IMR-90 (cell line): ENCODE measurements at regions not wholly inside any gene's neighbourhood (a gene's known extent, or its start where the extent isn't known, plus 50 kb on each side); places are given as distances from the start of the nearest gene placed in this dataset.

Source experiments
- ATAC-seq: fragments of 200-7000 bp; cut with Tn5 transposase; 2 replicates; pipeline ENCODE4 v1.9.1; 2020; ENCODE audit warnings: low read depth, mild to moderate bottlenecking, moderate library complexity
- BruUV-seq: library from RNA; stranded (reverse); fragments of 400-500 nt; replicated peaks from 2 replicates; lab custom pipeline; 2021; lab: Mats Ljungman, UMichigan
- CTCF ChIA-PET: fragments of 300-600 bp; formaldehyde crosslinking; extraction: SDS; loops from one replicate; lab custom pipeline; 2021; ENCODE audit warnings: antibody characterized with exemption; lab: Yijun Ruan, JAX
- POLR2A ChIA-PET: fragments of 300-600 bp; sonication (Branson Sonifier 250); formaldehyde crosslinking; loops from one replicate; lab custom pipeline; 2022; ENCODE audit warnings: antibody characterized with exemption; ENCODE audit not compliant: unreplicated experiment; lab: Charles Lee
- DNase-seq: peaks from one replicate; pipeline ENCODE4 v3.0.0; 2013
- H2AFZ ChIP-seq: replicated peaks from 2 replicates; pipeline ENCODE3; 2013; ENCODE audit warnings: low read length, mild to moderate bottlenecking; ENCODE audit not compliant: poor library complexity
- H2AK5ac ChIP-seq: 2 replicates; pipeline ENCODE4 v1.6.1; 2013; ENCODE audit warnings: low read depth, low read length, inconsistent platforms
- H2AK9ac ChIP-seq: replicated peaks from 2 replicates; pipeline ENCODE3; 2013; ENCODE audit warnings: mild to moderate bottlenecking, low read depth, low read length, moderate library complexity; ENCODE audit not compliant: poor library complexity
- H2BK120ac ChIP-seq: 2 replicates; pipeline ENCODE4 v1.6.1; 2013; ENCODE audit warnings: low read depth, low read length, inconsistent platforms
- H2BK15ac ChIP-seq: 3 replicates; pipeline ENCODE4 v1.6.1; 2013; ENCODE audit warnings: low read depth, low read length, inconsistent platforms
- H2BK20ac ChIP-seq: 2 replicates; pipeline ENCODE4 v1.6.1; 2013; ENCODE audit warnings: low read depth, mild to moderate bottlenecking, inconsistent platforms, low read length, moderate library complexity
- H2BK5ac ChIP-seq: 2 replicates; pipeline ENCODE4 v1.6.1; 2013; ENCODE audit warnings: mild to moderate bottlenecking, low read depth, low read length, inconsistent platforms; ENCODE audit not compliant: poor library complexity, severe bottlenecking
- H3K14ac ChIP-seq: replicated peaks from 2 replicates; pipeline ENCODE4 v1.6.1; 2013; ENCODE audit warnings: low read depth, low read length, inconsistent platforms
- H3K18ac ChIP-seq: 2 replicates; pipeline ENCODE4 v1.6.1; 2013; ENCODE audit warnings: low read depth, low read length, control low read depth
- H3K23ac ChIP-seq: 2 replicates; pipeline ENCODE4 v1.6.1; 2013; ENCODE audit warnings: low read depth, low read length, inconsistent platforms
- H3K27ac ChIP-seq: 2 replicates; pipeline ENCODE4 v1.5.1; 2013; ENCODE audit warnings: mild to moderate bottlenecking, control low read depth, low read length; ENCODE audit not compliant: insufficient read depth
- H3K27me3 ChIP-seq: 2 replicates; pipeline ENCODE4 v1.6.1; 2013; ENCODE audit warnings: low read length; ENCODE audit not compliant: control insufficient read depth, insufficient read depth
- H3K36me3 ChIP-seq: 2 replicates; pipeline ENCODE4 v1.6.1; 2013; ENCODE audit warnings: low read length, mixed read lengths; ENCODE audit not compliant: control insufficient read depth, insufficient read depth
- H3K4ac ChIP-seq: 2 replicates; pipeline ENCODE4 v1.6.1; 2013; ENCODE audit warnings: low read depth, low read length, inconsistent platforms
- H3K4me1 ChIP-seq: 2 replicates; pipeline ENCODE4 v1.6.1; 2013; ENCODE audit warnings: low read length, mixed read lengths; ENCODE audit not compliant: control insufficient read depth, insufficient read depth
- H3K4me2 ChIP-seq: 2 replicates; pipeline ENCODE4 v1.6.1; 2013; ENCODE audit warnings: low read depth, mild to moderate bottlenecking, control low read depth, low read length, moderate library complexity
- H3K4me3 ChIP-seq: 2 replicates; pipeline ENCODE4 v1.5.1; 2013; ENCODE audit warnings: low read depth, mild to moderate bottlenecking, control low read depth, low read length, moderate library complexity; ENCODE audit not compliant: insufficient read depth
- H3K56ac ChIP-seq: 2 replicates; pipeline ENCODE4 v1.6.1; 2013; ENCODE audit warnings: low read length, inconsistent platforms; ENCODE audit not compliant: insufficient read depth; ENCODE audit errors: extremely low read depth
- H3K79me1 ChIP-seq, 2 experiments: 2 replicates each; pipeline ENCODE4 v1.6.1; 2013; ENCODE audit warnings: low read length in 2 of 2, inconsistent platforms in 1 of 2, low read depth in 1 of 2
- H3K9ac ChIP-seq: 2 replicates; pipeline ENCODE4 v1.6.1; 2013; ENCODE audit warnings: low read depth, low read length, control low read depth
- H3K9me1 ChIP-seq: 2 replicates; pipeline ENCODE4 v1.6.1; 2013; ENCODE audit warnings: low read length, inconsistent platforms; ENCODE audit not compliant: insufficient read depth
- H3K9me3 ChIP-seq: 2 replicates; pipeline ENCODE4 v1.6.1; 2013; ENCODE audit warnings: low read length; ENCODE audit not compliant: control insufficient read depth, insufficient read depth
- H4K20me1 ChIP-seq: 2 replicates; pipeline ENCODE4 v1.6.1; 2013; ENCODE audit warnings: low read length, inconsistent platforms; ENCODE audit not compliant: insufficient read depth
- H4K5ac ChIP-seq: 2 replicates; pipeline ENCODE4 v1.6.1; 2013; ENCODE audit warnings: mild to moderate bottlenecking, low read depth, low read length, control low read depth
- H4K8ac ChIP-seq, 2 experiments: 2 replicates each; pipeline ENCODE4 v1.6.1; 2013; ENCODE audit warnings: low read depth in 2 of 2, low read length in 2 of 2, control low read depth in 1 of 2, inconsistent platforms in 1 of 2
- H4K91ac ChIP-seq: 2 replicates; pipeline ENCODE4 v1.6.1; 2013; ENCODE audit warnings: low read depth, low read length, inconsistent platforms; ENCODE audit not compliant: insufficient read depth
- BHLHE40 ChIP-seq: fragments of 150-350 bp; IDR thresholded peaks from 2 replicates; pipeline ENCODE4 v1.6.1; 2016; ENCODE audit warnings: mild to moderate bottlenecking, low read depth, low read length
- CEBPB ChIP-seq: IDR thresholded peaks from 2 replicates; pipeline ENCODE4 v1.6.1; 2012; ENCODE audit warnings: low read depth, low read length, improper control_type of control experiment
- CHD1 ChIP-seq: IDR thresholded peaks from 2 replicates; pipeline ENCODE4 v1.6.1; 2012; ENCODE audit warnings: low read depth, low read length, improper control_type of control experiment
- FOS ChIP-seq: fragments of 150-350 bp; IDR thresholded peaks from 2 replicates; pipeline ENCODE4 v1.6.1; 2016; ENCODE audit warnings: low read depth, low read length
- MAFK ChIP-seq: IDR thresholded peaks from 2 replicates; pipeline ENCODE4 v1.6.1; 2012; ENCODE audit warnings: low read depth, low read length, improper control_type of control experiment
- MAZ ChIP-seq: IDR thresholded peaks from 2 replicates; pipeline ENCODE4 v1.6.1; 2012; ENCODE audit warnings: low read depth, mild to moderate bottlenecking, low read length, improper control_type of control experiment, moderate library complexity, borderline replicate concordance
- MXI1 ChIP-seq: IDR thresholded peaks from 2 replicates; pipeline ENCODE4 v1.6.1; 2012; ENCODE audit warnings: low read depth, mild to moderate bottlenecking, low read length, moderate library complexity, borderline replicate concordance
- POLR2A ChIP-seq: IDR thresholded peaks from 2 replicates; pipeline ENCODE4 v1.6.1; 2012; ENCODE audit warnings: mild to moderate bottlenecking, low read depth, low read length
- RCOR1 ChIP-seq: IDR thresholded peaks from 2 replicates; pipeline ENCODE4 v1.6.1; 2012; ENCODE audit warnings: mild to moderate bottlenecking, low read length, improper control_type of control experiment; ENCODE audit not compliant: insufficient replicate concordance
- RFX5 ChIP-seq: IDR thresholded peaks from 2 replicates; pipeline ENCODE4 v1.8.0; 2012; ENCODE audit warnings: low read depth, mild to moderate bottlenecking, low read length, moderate library complexity
- SMC3 ChIP-seq: fragments of 150-350 bp; IDR thresholded peaks from 2 replicates; pipeline ENCODE4 v1.6.1; 2016; ENCODE audit warnings: low read depth, mild to moderate bottlenecking, antibody characterized with exemption, low read length, moderate library complexity
- WGBS, 2 experiments: methylation state at CpG; one replicate each; pipeline versions ENCODE4 v1.1.5 to v1.1.7; 2013; ENCODE audit warnings: missing lambda C conversion rate in 2 of 2; ENCODE audit not compliant: insufficient read length in 1 of 2; ENCODE audit errors: extremely low coverage in 2 of 2; 5-methylcytosine and 5-hydroxymethylcytosine counted together
- dilution Hi-C: fragments of 300-500 bp; cut with HindIII; formaldehyde crosslinking; loops from one replicate; pipeline ENCODE4 v1.14.3; 2018; ENCODE audit warnings: low sequenced_read_pairs; ENCODE audit not compliant: unreplicated experiment
- in situ Hi-C: fragments of 300-500 bp; cut with MboI; formaldehyde crosslinking; loops from 3 replicates; pipeline ENCODE4 v1.14.3; 2019; ENCODE audit warnings: low sequenced_read_pairs, inconsistent platforms, mixed read lengths
- intact Hi-C: fragments of 100-400 bp; cut with micrococcal nuclease; formaldehyde crosslinking; loops from 2 replicates; pipeline ENCODE4 v1.10.0; 2022
- TF ChIP-seq, protein P1 (sequence below): conservative IDR thresholded peaks from 2 replicates; pipeline ENCODE4 v1.5.1; 2012; ENCODE audit warnings: mild to moderate bottlenecking, low read depth, low read length, improper control_type of control experiment
- TF ChIP-seq, protein P2 (sequence below): fragments of 150-350 bp; IDR thresholded peaks from 2 replicates; pipeline ENCODE4 v1.6.1; 2017; ENCODE audit warnings: mild to moderate bottlenecking, antibody characterized with exemption, low read length, low read depth
- TF ChIP-seq, protein P3 (sequence below): fragments of 150-350 bp; IDR thresholded peaks from 2 replicates; pipeline ENCODE4 v1.6.1; 2016; ENCODE audit warnings: low read depth, mild to moderate bottlenecking, low read length, moderate library complexity, borderline replicate concordance

GRCh38 chr4:164524789-164525188 is 229.1 kb upstream of the SMIM31 start:
- Histone ChIP-seq H3K4me1 (no peaks in the 10 kb centered on the region), H3K18ac (no peak overlapping the region), H2BK5ac (no peak overlapping the region), H3K23ac (no peak overlapping the region), H4K91ac (no peak overlapping the region), H3K36me3 (no peaks in the 10 kb centered on the region), H3K9ac (no peak overlapping the region), H3K79me1 (no peaks in the 10 kb centered on the region), H3K4ac (no peak overlapping the region), H4K5ac (no peak overlapping the region), H3K27ac (no peak overlapping the region), H3K9me1 (no peaks in the 10 kb centered on the region), H2AK9ac (no peak overlapping the region), H3K14ac (no peak overlapping the region), H3K27me3 (no peaks in the 10 kb centered on the region), H4K20me1 (no peaks in the 10 kb centered on the region), H2BK15ac (no peak overlapping the region), H4K8ac (no peak overlapping the region), H3K56ac (no peak overlapping the region), H3K4me3 (no peak overlapping the region), H2AFZ (no peak overlapping the region), H2BK20ac (no peak overlapping the region), H2AK5ac (no peak overlapping the region), H3K4me2 (no peak overlapping the region), H2BK120ac (no peak overlapping the region), H3K9me3 (peaks cover 10% of the 10 kb centered on the region)
- in situ Hi-C loops (no loop called here), dilution Hi-C loops (no loop called here), intact Hi-C loops (no loop called here)
- TF ChIP-seq, protein P1, sequence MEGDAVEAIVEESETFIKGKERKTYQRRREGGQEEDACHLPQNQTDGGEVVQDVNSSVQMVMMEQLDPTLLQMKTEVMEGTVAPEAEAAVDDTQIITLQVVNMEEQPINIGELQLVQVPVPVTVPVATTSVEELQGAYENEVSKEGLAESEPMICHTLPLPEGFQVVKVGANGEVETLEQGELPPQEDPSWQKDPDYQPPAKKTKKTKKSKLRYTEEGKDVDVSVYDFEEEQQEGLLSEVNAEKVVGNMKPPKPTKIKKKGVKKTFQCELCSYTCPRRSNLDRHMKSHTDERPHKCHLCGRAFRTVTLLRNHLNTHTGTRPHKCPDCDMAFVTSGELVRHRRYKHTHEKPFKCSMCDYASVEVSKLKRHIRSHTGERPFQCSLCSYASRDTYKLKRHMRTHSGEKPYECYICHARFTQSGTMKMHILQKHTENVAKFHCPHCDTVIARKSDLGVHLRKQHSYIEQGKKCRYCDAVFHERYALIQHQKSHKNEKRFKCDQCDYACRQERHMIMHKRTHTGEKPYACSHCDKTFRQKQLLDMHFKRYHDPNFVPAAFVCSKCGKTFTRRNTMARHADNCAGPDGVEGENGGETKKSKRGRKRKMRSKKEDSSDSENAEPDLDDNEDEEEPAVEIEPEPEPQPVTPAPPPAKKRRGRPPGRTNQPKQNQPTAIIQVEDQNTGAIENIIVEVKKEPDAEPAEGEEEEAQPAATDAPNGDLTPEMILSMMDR, result no peak
- TF ChIP-seq, protein P2, sequence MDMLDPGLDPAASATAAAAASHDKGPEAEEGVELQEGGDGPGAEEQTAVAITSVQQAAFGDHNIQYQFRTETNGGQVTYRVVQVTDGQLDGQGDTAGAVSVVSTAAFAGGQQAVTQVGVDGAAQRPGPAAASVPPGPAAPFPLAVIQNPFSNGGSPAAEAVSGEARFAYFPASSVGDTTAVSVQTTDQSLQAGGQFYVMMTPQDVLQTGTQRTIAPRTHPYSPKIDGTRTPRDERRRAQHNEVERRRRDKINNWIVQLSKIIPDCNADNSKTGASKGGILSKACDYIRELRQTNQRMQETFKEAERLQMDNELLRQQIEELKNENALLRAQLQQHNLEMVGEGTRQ, result no peak
- TF ChIP-seq RFX5 (no peak), FOS (no peak), POLR2A (no peak), CEBPB (no peak), MAZ (no peak), MAFK (no peak), RCOR1 (no peak), CHD1 (no peak), BHLHE40 (no peak), SMC3 (no peak), MXI1 (no peak)
- TF ChIP-seq, protein P3, sequence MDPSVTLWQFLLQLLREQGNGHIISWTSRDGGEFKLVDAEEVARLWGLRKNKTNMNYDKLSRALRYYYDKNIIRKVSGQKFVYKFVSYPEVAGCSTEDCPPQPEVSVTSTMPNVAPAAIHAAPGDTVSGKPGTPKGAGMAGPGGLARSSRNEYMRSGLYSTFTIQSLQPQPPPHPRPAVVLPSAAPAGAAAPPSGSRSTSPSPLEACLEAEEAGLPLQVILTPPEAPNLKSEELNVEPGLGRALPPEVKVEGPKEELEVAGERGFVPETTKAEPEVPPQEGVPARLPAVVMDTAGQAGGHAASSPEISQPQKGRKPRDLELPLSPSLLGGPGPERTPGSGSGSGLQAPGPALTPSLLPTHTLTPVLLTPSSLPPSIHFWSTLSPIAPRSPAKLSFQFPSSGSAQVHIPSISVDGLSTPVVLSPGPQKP, result no peak
- ChIA-PET CTCF (interaction anchor here (0.6 kb wide), 1 partner anchor 1271 kb away, joined by 3 read pairs; no protein-coding TSS in a partner anchor), POLR2A (no interaction called here)
- no TSS peak for BruUV-seq
- ATAC-seq (no peak), DNase-seq (no peak)
- no CpG with 5 or more reads among the region's 4 CpGs for WGBS, 2 experiments
